ENCODE measurements at regions not wholly inside any gene's neighbourhood (a gene's known extent, or its start where the extent isn't known, plus 50 kb on each side); places are given as distances from the start of the nearest gene placed in this dataset.

GRCh38 chr2:215870986-215871385 lies 142.4 kb downstream of the MREG start:
- Histone ChIP-seq H3K4me3 (ENCODE audit: low read depth in 1 of 2, low read length in 1 of 2) (no peak overlapping the region), H3K9me3 (no peaks in the 10 kb centered on the region), H3K27me3 (peaks cover 6% of the 10 kb centered on the region), H3K36me3 (no peaks in the 10 kb centered on the region), H3K4me1 (ENCODE audit: control insufficient read depth in 1 of 2, insufficient read depth in 1 of 2, low read depth in 1 of 2, low read length in 1 of 2) (no peaks in the 10 kb centered on the region), H3K27ac (no peak overlapping the region)
- TF ChIP-seq CTCF (IDR thresholded peaks at IDR 0.05), result no peak

GRCh38 chr2:215870088-215870490 lies 143.3 kb downstream of the MREG start:
- H3K27me3 ChIP-seq, result no peaks in the 10 kb centered on the region
- no peak overlapping the region for H3K27ac ChIP-seq
- H3K4me1 ChIP-seq (ENCODE audit: control insufficient read depth in 1 of 2, insufficient read depth in 1 of 2, low read depth in 1 of 2, low read length in 1 of 2), result no peaks in the 10 kb centered on the region
- TF ChIP-seq CTCF (IDR thresholded peaks at IDR 0.05), result no peak
- H3K4me3 ChIP-seq (ENCODE audit: low read depth in 1 of 2, low read length in 1 of 2), result no peak overlapping the region
- H3K9me3 ChIP-seq, result no peaks in the 10 kb centered on the region
- H3K36me3 ChIP-seq, result no peaks in the 10 kb centered on the region

- Histone ChIP-seq H3K27ac (no peak overlapping the region), H3K36me3 (no peaks in the 10 kb centered on the region)
- TF ChIP-seq CTCF (IDR thresholded peaks at IDR 0.05), result no peak
These were observed 144.4 kb downstream of the MREG start for GRCh38 chr2:215868846-215869543.

GRCh38 chr2:215866606-215867005 lies 146.7 kb downstream of the MREG start:
- H3K27ac ChIP-seq, result no peak overlapping the region
- no peaks in the 10 kb centered on the region for H3K36me3 ChIP-seq
- no peaks in the 10 kb centered on the region for H3K27me3 ChIP-seq
- H3K9me3 ChIP-seq, result no peaks in the 10 kb centered on the region
- no peaks in the 10 kb centered on the region for H3K4me1 ChIP-seq (ENCODE audit: control insufficient read depth in 1 of 2, insufficient read depth in 1 of 2, low read depth in 1 of 2, low read length in 1 of 2)
- H3K4me3 ChIP-seq (ENCODE audit: low read depth in 1 of 2, low read length in 1 of 2), result no peak overlapping the region
- no peak for TF ChIP-seq CTCF (IDR thresholded peaks at IDR 0.05)

More at GRCh38 chr2:215868846-215869543, 144.4 kb downstream of the MREG start:
- Histone ChIP-seq H3K9me3 (no peaks in the 10 kb centered on the region), H3K4me1 (ENCODE audit: control insufficient read depth in 1 of 2, insufficient read depth in 1 of 2, low read depth in 1 of 2, low read length in 1 of 2) (no peaks in the 10 kb centered on the region), H3K27me3 (no peaks in the 10 kb centered on the region), H3K4me3 (ENCODE audit: low read depth in 1 of 2, low read length in 1 of 2) (no peak overlapping the region)

GRCh38 chr2:215863687-215864086 lies 149.7 kb downstream of the MREG start:
- H3K4me3 ChIP-seq (ENCODE audit: low read depth in 1 of 2, low read length in 1 of 2), result no peak overlapping the region
- no peaks in the 10 kb centered on the region for H3K9me3 ChIP-seq
- H3K4me1 ChIP-seq (ENCODE audit: control insufficient read depth in 1 of 2, insufficient read depth in 1 of 2, low read depth in 1 of 2, low read length in 1 of 2), result no peaks in the 10 kb centered on the region
- no peak overlapping the region for H3K27ac ChIP-seq
- no peaks in the 10 kb centered on the region for H3K36me3 ChIP-seq
- TF ChIP-seq CTCF (IDR thresholded peaks at IDR 0.05), result no peak
- H3K27me3 ChIP-seq, result peaks cover 9% of the 10 kb centered on the region
